ENCODE measurements at regions not wholly inside any gene's neighbourhood (a gene's known extent, or its start where the extent isn't known, plus 50 kb on each side); places are given as distances from the start of the nearest gene placed in this dataset.

DNA sequence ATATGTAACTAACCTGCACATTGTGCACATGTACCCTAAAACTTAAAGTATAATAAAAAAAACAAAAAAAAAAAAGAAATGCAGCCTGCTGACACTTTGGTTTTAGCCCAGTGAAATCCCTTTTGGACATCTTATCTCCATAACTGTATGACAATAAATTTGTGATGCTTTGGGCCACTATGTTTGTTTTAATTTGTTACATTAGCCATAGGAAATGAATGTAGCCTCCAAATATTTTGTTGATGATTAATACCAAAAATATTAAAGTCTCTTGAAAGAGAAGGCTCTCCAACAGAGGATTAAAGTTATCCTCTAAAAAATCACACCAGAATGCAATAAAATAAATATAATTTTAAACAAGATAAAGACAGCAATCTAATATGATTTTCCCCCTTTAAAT lies 852.7 kb upstream of the SLIT2 start:
- no peak for TF ChIP-seq POLR2AphosphoS5 (IDR thresholded peaks at IDR 0.05)
- TF ChIP-seq, protein P1, sequence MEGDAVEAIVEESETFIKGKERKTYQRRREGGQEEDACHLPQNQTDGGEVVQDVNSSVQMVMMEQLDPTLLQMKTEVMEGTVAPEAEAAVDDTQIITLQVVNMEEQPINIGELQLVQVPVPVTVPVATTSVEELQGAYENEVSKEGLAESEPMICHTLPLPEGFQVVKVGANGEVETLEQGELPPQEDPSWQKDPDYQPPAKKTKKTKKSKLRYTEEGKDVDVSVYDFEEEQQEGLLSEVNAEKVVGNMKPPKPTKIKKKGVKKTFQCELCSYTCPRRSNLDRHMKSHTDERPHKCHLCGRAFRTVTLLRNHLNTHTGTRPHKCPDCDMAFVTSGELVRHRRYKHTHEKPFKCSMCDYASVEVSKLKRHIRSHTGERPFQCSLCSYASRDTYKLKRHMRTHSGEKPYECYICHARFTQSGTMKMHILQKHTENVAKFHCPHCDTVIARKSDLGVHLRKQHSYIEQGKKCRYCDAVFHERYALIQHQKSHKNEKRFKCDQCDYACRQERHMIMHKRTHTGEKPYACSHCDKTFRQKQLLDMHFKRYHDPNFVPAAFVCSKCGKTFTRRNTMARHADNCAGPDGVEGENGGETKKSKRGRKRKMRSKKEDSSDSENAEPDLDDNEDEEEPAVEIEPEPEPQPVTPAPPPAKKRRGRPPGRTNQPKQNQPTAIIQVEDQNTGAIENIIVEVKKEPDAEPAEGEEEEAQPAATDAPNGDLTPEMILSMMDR (IDR thresholded peaks at IDR 0.05) = no peak
- TF ChIP-seq POLR2A (IDR thresholded peaks at IDR 0.05) = no peak
